HG02938 (cell line): ENCODE measurements at regions not wholly inside any gene's neighbourhood (a gene's known extent, or its start where the extent isn't known, plus 50 kb on each side); places are given as distances from the start of the nearest gene placed in this dataset.

Experiments
- ATAC-seq: cut with Tn5 transposase; IDR thresholded peaks from one replicate; pipeline ENCODE4 v1.9.1; 2021; ENCODE audit warnings: mild to moderate bottlenecking, moderate library complexity; ENCODE audit not compliant: unreplicated experiment

- ATAC-seq = no peak
Measured at GRCh38 chr10:4138146-4138721, 353.2 kb upstream of the KLF6 start.

- ATAC-seq = no peak
Measured at GRCh38 chr10:4137299-4137698, 352.3 kb upstream of the KLF6 start.

GRCh38 chr10:4136121-4136520 lies 351.1 kb upstream of the KLF6 start:
- ATAC-seq = peak; percentile 75

- no peak for ATAC-seq
Measured at GRCh38 chr10:4132216-4132556, 347.2 kb upstream of the KLF6 start.

GRCh38 chr10:4131407-4132215 lies 346.6 kb upstream of the KLF6 start:
- peak; percentile 55 for ATAC-seq

GRCh38 chr10:4130685-4131084 lies 345.7 kb upstream of the KLF6 start:
- no peak for ATAC-seq

- ATAC-seq = no peak
Measured at GRCh38 chr10:4129866-4130477, 345.0 kb upstream of the KLF6 start.

GRCh38 chr10:4127518-4128315 lies 342.7 kb upstream of the KLF6 start:
- peak; percentile 77 for ATAC-seq

- no peak for ATAC-seq
Measured at GRCh38 chr10:4125776-4126175, 340.8 kb upstream of the KLF6 start.

GRCh38 chr10:4121502-4122380 lies 336.7 kb upstream of the KLF6 start:
- peak; percentile 69 for ATAC-seq

- ATAC-seq = no peak
Measured at GRCh38 chr10:4120096-4120853, 335.3 kb upstream of the KLF6 start.

GRCh38 chr10:4119107-4119506 lies 334.1 kb upstream of the KLF6 start:
- no peak for ATAC-seq

- no peak for ATAC-seq
Measured at GRCh38 chr10:4117604-4118003, 332.6 kb upstream of the KLF6 start.

GRCh38 chr10:4111643-4112042 lies 326.6 kb upstream of the KLF6 start:
- ATAC-seq = no peak

- ATAC-seq = no peak
Measured at GRCh38 chr10:4109469-4109868, 324.5 kb upstream of the KLF6 start.

GRCh38 chr10:4108693-4109092 lies 323.7 kb upstream of the KLF6 start:
- ATAC-seq = no peak

GRCh38 chr10:4107285-4107851 lies 322.4 kb upstream of the KLF6 start:
- no peak for ATAC-seq

- ATAC-seq = no peak
Measured at GRCh38 chr10:4103603-4104002, 318.6 kb upstream of the KLF6 start.

GRCh38 chr10:4102802-4103344 lies 317.9 kb upstream of the KLF6 start:
- no peak for ATAC-seq
